Panc1 (cell line): ENCODE measurements at regions not wholly inside any gene's neighbourhood (a gene's known extent, or its start where the extent isn't known, plus 50 kb on each side); places are given as distances from the start of the nearest gene placed in this dataset.

ENCODE experiments used
- CTCF ChIP-seq: fragments of 450-650 bp; IDR thresholded peaks from 2 replicates; pipeline ENCODE4 v1.5.1; 2017; ENCODE audit warnings: mild to moderate bottlenecking
- TCF7L2 ChIP-seq: IDR thresholded peaks from 2 replicates; pipeline ENCODE4 v1.6.1; 2011; ENCODE audit warnings: mild to moderate bottlenecking, low read depth, low read length, inconsistent platforms

DNA sequence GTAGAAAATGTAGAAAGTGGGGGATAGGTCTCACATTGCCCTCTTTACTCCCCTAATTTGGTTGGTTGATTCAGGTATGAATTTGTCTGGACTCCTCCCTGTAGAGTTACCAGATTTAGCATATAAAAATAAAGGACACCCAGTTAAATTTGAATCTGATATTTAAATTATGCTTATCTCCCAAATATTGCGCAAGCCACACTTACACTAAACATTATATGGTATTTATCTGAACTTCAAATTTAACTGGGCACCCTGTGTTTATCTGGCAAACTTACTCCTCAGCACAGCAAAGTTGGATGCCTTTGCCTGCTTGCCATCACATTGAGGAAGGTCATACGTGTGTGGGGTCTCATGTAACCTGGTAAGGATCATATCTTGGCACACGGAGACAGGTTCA is 882.4 kb upstream of the FAM98A start:
- TF ChIP-seq TCF7L2 (no peak), CTCF (no peak)
